AG04449 (cell line): ENCODE measurements at regions not wholly inside any gene's neighbourhood (a gene's known extent, or its start where the extent isn't known, plus 50 kb on each side); places are given as distances from the start of the nearest gene placed in this dataset.

Source experiments
- CTCF ChIA-PET: fragments of 350-600 bp; formaldehyde crosslinking; extraction: SDS; loops from one replicate; lab custom pipeline; 2021; ENCODE audit warnings: antibody characterized with exemption; lab: Yijun Ruan, JAX
- POLR2A ChIA-PET: fragments of 400-600, 350-600 bp; formaldehyde crosslinking; extraction: SDS; loops from one replicate; lab custom pipeline; 2020; ENCODE audit warnings: antibody characterized with exemption, inconsistent platforms; lab: Yijun Ruan, JAX
- DNase-seq: peaks from one replicate; pipeline ENCODE4 v3.0.0-alpha.2; 2010; ENCODE audit warnings: low read depth, low spot score
- H3K4me3 ChIP-seq: 2 replicates; pipeline ENCODE4 v1.5.1; 2011; ENCODE audit warnings: low read depth, mild to moderate bottlenecking, control low read depth, low read length
- CTCF ChIP-seq: IDR thresholded peaks from one replicate; pipeline ENCODE4 v1.5.1; 2011; ENCODE audit warnings: mild to moderate bottlenecking, moderate library complexity, low read length, control low read depth, inconsistent platforms; ENCODE audit not compliant: insufficient read depth; ENCODE audit errors: missing control alignments

GRCh38 chr13:102470283-102470917 is 68.6 kb upstream of the FGF14 start:
- H3K4me3 ChIP-seq, result no peak overlapping the region
- CTCF ChIA-PET, result no interaction called here
- POLR2A ChIA-PET, result no interaction called here
- TF ChIP-seq CTCF, result no peak
- DNase-seq, result no peak

GRCh38 chr13:102466610-102467190 is 64.9 kb upstream of the FGF14 start:
- TF ChIP-seq CTCF, result no peak
- ChIA-PET POLR2A (no interaction called here), CTCF (no interaction called here)

GRCh38 chr13:102462570-102462969 is 60.7 kb upstream of the FGF14 start:
- H3K4me3 ChIP-seq, result no peak overlapping the region
- DNase-seq, result no peak
- no peak for TF ChIP-seq CTCF
- CTCF ChIA-PET, result no interaction called here
- POLR2A ChIA-PET, result no interaction called here

More at GRCh38 chr13:102466610-102467190, 64.9 kb upstream of the FGF14 start:
- H3K4me3 ChIP-seq, result no peak overlapping the region
- DNase-seq, result no peak

GRCh38 chr13:102461302-102461701 is 59.5 kb upstream of the FGF14 start:
- POLR2A ChIA-PET, result no interaction called here
- TF ChIP-seq CTCF, result no peak
- CTCF ChIA-PET, result no interaction called here
- no peak for DNase-seq
- H3K4me3 ChIP-seq, result no peak overlapping the region

GRCh38 chr13:102460806-102461205 is 59.0 kb upstream of the FGF14 start:
- no peak overlapping the region for H3K4me3 ChIP-seq
- CTCF ChIA-PET, result no interaction called here
- no peak for DNase-seq
- POLR2A ChIA-PET, result no interaction called here
- TF ChIP-seq CTCF, result no peak

GRCh38 chr13:102452836-102453235 is 51.0 kb upstream of the FGF14 start:
- DNase-seq, result no peak
- POLR2A ChIA-PET, result no interaction called here
- CTCF ChIA-PET, result no interaction called here
- H3K4me3 ChIP-seq, result no peak overlapping the region
- no peak for TF ChIP-seq CTCF
